Endothelial cell of umbilical vein (primary cell): ENCODE measurements at regions not wholly inside any gene's neighbourhood (a gene's known extent, or its start where the extent isn't known, plus 50 kb on each side); places are given as distances from the start of the nearest gene placed in this dataset.

Experiments used
- BruUV-seq: library from RNA; stranded (reverse); fragments of 400-500 nt; replicated peaks from 2 replicates; lab custom pipeline; 2021; lab: Mats Ljungman, UMichigan
- CTCF ChIA-PET: fragments of 300-600, 350-600 bp; sonication (Branson Sonifier 250); formaldehyde crosslinking; loops from one replicate; lab custom pipeline; 2021; ENCODE audit warnings: antibody characterized with exemption, inconsistent platforms; lab: Charles Lee
- POLR2A ChIA-PET: fragments of 300-600, 350-600 bp; sonication (Branson Sonifier 250); formaldehyde crosslinking; loops from one replicate; lab custom pipeline; 2021; ENCODE audit warnings: antibody characterized with exemption, inconsistent platforms; lab: Charles Lee
- DNase-seq: peaks from one replicate; pipeline ENCODE4 v3.0.0-alpha.2; 2011; ENCODE audit warnings: low read depth, low spot score
- FAIRE-seq: peaks from 2 replicates; lab custom pipeline; 2011; peaks lifted over from hg19 to GRCh38; lab: Jason Lieb, UNC
- H2AFZ ChIP-seq: 2 replicates; pipeline ENCODE4 v1.6.0; 2012; ENCODE audit warnings: low read depth, low read length, control low read depth, inconsistent platforms
- H3K27ac ChIP-seq: 2 replicates; pipeline ENCODE4 v1.5.1; 2011; ENCODE audit warnings: low read depth, mild to moderate bottlenecking, control low read depth, low read length, moderate library complexity; ENCODE audit not compliant: insufficient read depth
- H3K27me3 ChIP-seq, 2 experiments: 2 replicates each; pipeline versions ENCODE4 v1.6.0 to v1.6.1; 2011; ENCODE audit warnings: low read length in 2 of 2, mixed read lengths in 1 of 2; ENCODE audit not compliant: control insufficient read depth in 2 of 2, insufficient read depth in 2 of 2
- H3K36me3 ChIP-seq, 2 experiments: 2 replicates in 1 of 2; 3 replicates in 1 of 2; pipeline ENCODE4 v1.5.1; 2011; ENCODE audit warnings: low read length in 2 of 2, mild to moderate bottlenecking in 1 of 2, moderate library complexity in 1 of 2; ENCODE audit not compliant: control insufficient read depth in 2 of 2, insufficient read depth in 2 of 2; ENCODE audit errors: extremely low read depth in 1 of 2
- H3K4me1 ChIP-seq: 3 replicates; pipeline ENCODE4 v1.5.1; 2011; ENCODE audit warnings: mild to moderate bottlenecking, low read length; ENCODE audit not compliant: control insufficient read depth, insufficient read depth; ENCODE audit errors: extremely low read depth
- H3K4me2 ChIP-seq: 2 replicates; pipeline ENCODE4 v1.6.1; 2011; ENCODE audit warnings: low read length, control low read depth, mixed read lengths; ENCODE audit not compliant: insufficient read depth
- H3K4me3 ChIP-seq, 3 experiments: fragments of 200-600 bp in 1 of 3; sonication (generic), shearing (Covaris generic) in 1 of 3; replicated peaks in 1 of 3; 2 replicates each; pipeline ENCODE4 v1.5.1; 2011 to 2016; ENCODE audit warnings: control low read depth in 3 of 3, low read length in 3 of 3, mild to moderate bottlenecking in 2 of 3, inconsistent platforms in 1 of 3, low read depth in 1 of 3, moderate library complexity in 1 of 3; ENCODE audit not compliant: insufficient read depth in 1 of 3
- H3K79me2 ChIP-seq: 2 replicates; pipeline ENCODE4 v1.6.0; 2012; ENCODE audit warnings: low read length, inconsistent platforms; ENCODE audit not compliant: control insufficient read depth, insufficient read depth
- H3K9ac ChIP-seq: replicated peaks from 2 replicates; pipeline ENCODE3; 2011; ENCODE audit warnings: low read length, control low read depth; ENCODE audit not compliant: insufficient read depth; ENCODE audit errors: extremely low read depth
- H3K9me1 ChIP-seq: replicated peaks from 3 replicates; pipeline ENCODE4 v1.6.0; 2011; ENCODE audit warnings: mild to moderate bottlenecking, low read length; ENCODE audit not compliant: control insufficient read depth, insufficient read depth; ENCODE audit errors: extremely low read depth
- H3K9me3 ChIP-seq: replicated peaks from 2 replicates; pipeline ENCODE4 v1.5.1; 2012; ENCODE audit warnings: low read length, inconsistent platforms; ENCODE audit not compliant: control insufficient read depth, insufficient read depth
- H4K20me1 ChIP-seq: replicated peaks from 2 replicates; pipeline ENCODE3; 2011; ENCODE audit warnings: mild to moderate bottlenecking, low read length; ENCODE audit not compliant: control insufficient read depth, insufficient read depth; ENCODE audit errors: extremely low read depth
- EZH2 ChIP-seq: IDR thresholded peaks from 2 replicates; pipeline ENCODE4 v1.6.1; 2012; ENCODE audit warnings: borderline replicate concordance, low read depth, mild to moderate bottlenecking, moderate library complexity, low read length, inconsistent platforms; ENCODE audit not compliant: severe bottlenecking
- FOS ChIP-seq: IDR thresholded peaks from 2 replicates; pipeline ENCODE4 v1.6.1; 2011; ENCODE audit warnings: mild to moderate bottlenecking, low read length, moderate library complexity, borderline replicate concordance; ENCODE audit not compliant: insufficient read depth
- GATA2 ChIP-seq: IDR thresholded peaks from 2 replicates; pipeline ENCODE4 v1.7.0; 2011; ENCODE audit warnings: low read depth, mild to moderate bottlenecking, moderate library complexity, mixed read lengths, low read length; ENCODE audit not compliant: insufficient read length, insufficient read depth
- JUN ChIP-seq: IDR thresholded peaks from 2 replicates; pipeline ENCODE4 v1.6.1; 2011; ENCODE audit warnings: borderline replicate concordance, low read depth; ENCODE audit not compliant: insufficient read length, insufficient read depth
- MYC ChIP-seq: IDR thresholded peaks from one replicate; pipeline ENCODE4 v1.6.1; 2011; ENCODE audit warnings: mild to moderate bottlenecking, low read depth, low read length
- POLR2A ChIP-seq: IDR thresholded peaks from 2 replicates; pipeline ENCODE4 v1.6.1; 2012; ENCODE audit warnings: low read depth, mild to moderate bottlenecking, control low read depth, low read length
- POLR2AphosphoS5 ChIP-seq: IDR thresholded peaks from 2 replicates; pipeline ENCODE4 v1.6.1; 2012; ENCODE audit warnings: low read depth, mild to moderate bottlenecking, control low read depth, low read length, moderate library complexity; ENCODE audit not compliant: insufficient read depth
- dilution Hi-C: fragments of 300-500 bp; cut with MboI; formaldehyde crosslinking; loops from one replicate; pipeline ENCODE4 v1.15.0; 2019; ENCODE audit warnings: low sequenced_read_pairs; ENCODE audit not compliant: extremely low pct_ligation_motif_present
- intact Hi-C: fragments of 100-400 bp; cut with micrococcal nuclease; formaldehyde crosslinking; loops from one replicate; pipeline ENCODE4 v1.10.0; 2022
- TF ChIP-seq, protein P1 (sequence below), 2 donors: IDR thresholded peaks; 1 replicate in 1 of 2; 2 replicates in 1 of 2; pipeline ENCODE4 v1.5.1; 2011; ENCODE audit warnings: low read length in 2 of 2, mild to moderate bottlenecking in 2 of 2, moderate library complexity in 2 of 2, control low read depth in 1 of 2, inconsistent platforms in 1 of 2, low read depth in 1 of 2; ENCODE audit not compliant: insufficient read depth in 1 of 2; ENCODE audit errors: extremely low read depth in 1 of 2
- TF ChIP-seq, protein P2 (sequence below): IDR thresholded peaks from 2 replicates; pipeline ENCODE4 v1.6.1; 2011; ENCODE audit not compliant: insufficient read depth, insufficient read length

DNA sequence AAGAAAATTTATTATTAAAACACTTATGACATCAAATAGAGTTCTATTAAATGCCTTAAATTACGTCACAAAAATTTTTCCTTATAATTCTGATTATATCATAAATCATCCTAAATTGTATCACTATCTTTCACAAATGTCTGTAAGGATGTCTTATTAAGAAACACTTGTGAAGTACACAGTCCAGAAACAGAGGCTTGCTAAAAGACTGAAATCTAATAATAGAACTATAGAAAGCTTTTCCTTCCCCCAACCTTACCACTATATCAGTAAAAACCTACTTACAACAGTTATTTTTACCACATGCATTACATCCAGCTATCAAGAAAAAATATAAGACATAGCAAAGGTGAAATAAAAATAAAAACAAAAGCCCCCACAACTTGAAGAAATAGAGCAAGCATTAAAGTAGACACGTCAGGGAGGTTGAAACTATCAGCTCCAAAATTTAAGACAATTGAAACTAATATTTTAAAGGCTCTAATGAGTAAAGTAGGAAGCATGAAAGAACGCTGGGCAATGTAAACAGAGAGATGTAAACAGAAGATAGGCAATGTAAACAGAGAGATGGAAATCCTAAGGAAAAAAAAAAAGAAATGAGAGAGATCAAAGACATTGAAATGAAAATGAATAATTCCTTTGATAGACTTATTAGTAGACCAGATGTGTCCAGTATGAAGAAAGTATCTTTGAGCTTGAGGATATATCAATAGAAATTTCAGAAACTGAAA is 94.9 kb upstream of the TECRL start:
- no peak overlapping the region for H3K4me3 ChIP-seq
- DNase-seq (no peak), FAIRE-seq (no peak)
- no peaks in the 10 kb centered on the region for H3K79me2 ChIP-seq
- dilution Hi-C loops: no loop called here
- H3K4me2 ChIP-seq: no peak overlapping the region
- H3K9me3 ChIP-seq: no peaks in the 10 kb centered on the region
- TF ChIP-seq POLR2A (no peak), JUN (no peak), FOS (no peak), GATA2 (no peak), POLR2AphosphoS5 (no peak), MYC (no peak), EZH2 (no peak)
- TF ChIP-seq, protein P1, sequence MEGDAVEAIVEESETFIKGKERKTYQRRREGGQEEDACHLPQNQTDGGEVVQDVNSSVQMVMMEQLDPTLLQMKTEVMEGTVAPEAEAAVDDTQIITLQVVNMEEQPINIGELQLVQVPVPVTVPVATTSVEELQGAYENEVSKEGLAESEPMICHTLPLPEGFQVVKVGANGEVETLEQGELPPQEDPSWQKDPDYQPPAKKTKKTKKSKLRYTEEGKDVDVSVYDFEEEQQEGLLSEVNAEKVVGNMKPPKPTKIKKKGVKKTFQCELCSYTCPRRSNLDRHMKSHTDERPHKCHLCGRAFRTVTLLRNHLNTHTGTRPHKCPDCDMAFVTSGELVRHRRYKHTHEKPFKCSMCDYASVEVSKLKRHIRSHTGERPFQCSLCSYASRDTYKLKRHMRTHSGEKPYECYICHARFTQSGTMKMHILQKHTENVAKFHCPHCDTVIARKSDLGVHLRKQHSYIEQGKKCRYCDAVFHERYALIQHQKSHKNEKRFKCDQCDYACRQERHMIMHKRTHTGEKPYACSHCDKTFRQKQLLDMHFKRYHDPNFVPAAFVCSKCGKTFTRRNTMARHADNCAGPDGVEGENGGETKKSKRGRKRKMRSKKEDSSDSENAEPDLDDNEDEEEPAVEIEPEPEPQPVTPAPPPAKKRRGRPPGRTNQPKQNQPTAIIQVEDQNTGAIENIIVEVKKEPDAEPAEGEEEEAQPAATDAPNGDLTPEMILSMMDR (IDR thresholded peaks at IDR 0.05; ENCODE audit: extremely low read depth in 1 of 2, insufficient read depth in 1 of 2, low read depth in 1 of 2, low read length in 2 of 2): no peak
- TF ChIP-seq, protein P2, sequence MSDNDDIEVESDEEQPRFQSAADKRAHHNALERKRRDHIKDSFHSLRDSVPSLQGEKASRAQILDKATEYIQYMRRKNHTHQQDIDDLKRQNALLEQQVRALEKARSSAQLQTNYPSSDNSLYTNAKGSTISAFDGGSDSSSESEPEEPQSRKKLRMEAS: no peak
- H2AFZ ChIP-seq: no peak overlapping the region
- no peaks in the 10 kb centered on the region for H4K20me1 ChIP-seq
- BruUV-seq: no TSS peak
- H3K9me1 ChIP-seq: no peaks in the 10 kb centered on the region
- intact Hi-C loops: no loop called here
- no peak overlapping the region for H3K27ac ChIP-seq
- H3K36me3 ChIP-seq: no peaks in the 10 kb centered on the region
- ChIA-PET CTCF (no interaction called here), POLR2A (no interaction called here)
- H3K27me3 ChIP-seq: no peaks in the 10 kb centered on the region
- H3K4me1 ChIP-seq: no peaks in the 10 kb centered on the region
- no peak overlapping the region for H3K9ac ChIP-seq
